BE2C (cell line): ENCODE measurements at regions not wholly inside any gene's neighbourhood (a gene's known extent, or its start where the extent isn't known, plus 50 kb on each side); places are given as distances from the start of the nearest gene placed in this dataset.

Source experiments
- DNase-seq: peaks from one replicate; pipeline ENCODE4 v3.0.0-alpha.2; 2020
- H3K27me3 ChIP-seq: fragments of 250-450 bp; sonication (Bioruptor Pico); 2 replicates; pipeline ENCODE4 v1.5.1; 2020; ENCODE audit warnings: mild to moderate bottlenecking
- H3K36me3 ChIP-seq: fragments of 250-450 bp; sonication (Bioruptor Pico); 2 replicates; pipeline ENCODE4 v1.5.1; 2020; ENCODE audit warnings: mild to moderate bottlenecking
- H3K4me1 ChIP-seq: fragments of 250-450 bp; sonication (Bioruptor Pico); 2 replicates; pipeline ENCODE4 v1.5.1; 2020
- H3K4me3 ChIP-seq: 2 replicates; pipeline ENCODE4 v1.5.1; 2011; ENCODE audit warnings: low read depth, low read length
- H3K9me3 ChIP-seq: fragments of 250-450 bp; sonication (Bioruptor Pico); 2 replicates; pipeline ENCODE4 v1.5.1; 2020
- CTCF ChIP-seq: IDR thresholded peaks from 2 replicates; pipeline ENCODE4 v1.5.1; 2012; ENCODE audit warnings: mild to moderate bottlenecking, low read depth, low read length

DNA sequence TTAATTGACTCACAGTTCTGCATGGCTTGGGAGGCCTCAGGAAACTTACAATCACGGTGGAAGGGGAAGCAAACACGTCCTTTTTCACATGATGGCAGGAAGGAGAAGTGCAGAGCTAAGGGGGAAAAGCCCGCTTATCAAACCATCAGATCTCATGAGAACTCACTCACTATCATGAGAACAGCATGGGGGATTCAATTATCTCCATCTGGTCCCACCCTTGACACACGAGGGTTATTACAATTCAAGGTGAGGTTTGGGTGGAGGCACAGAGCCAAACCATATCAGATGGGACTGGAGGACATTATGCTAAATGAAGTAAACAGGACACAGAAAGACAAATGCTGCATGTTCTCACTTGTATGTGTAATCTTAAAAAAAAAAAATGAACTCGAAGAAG is 141.4 kb upstream of the HABP2 start:
- Histone ChIP-seq H3K4me1 (no peaks in the 10 kb centered on the region; the same call in 1 of the 2 replicates), H3K9me3 (no peaks in the 10 kb centered on the region), H3K27me3 (no peaks in the 10 kb centered on the region), H3K4me3 (no peak overlapping the region), H3K36me3 (no peaks in the 10 kb centered on the region)
- DNase-seq, result no peak
- no peak for TF ChIP-seq CTCF

GRCh38 chr10:113412161-113412560 is 140.7 kb upstream of the HABP2 start:
- no peaks in the 10 kb centered on the region for H3K27me3 ChIP-seq
- no peak overlapping the region for H3K4me3 ChIP-seq
- H3K9me3 ChIP-seq, result no peaks in the 10 kb centered on the region
- H3K36me3 ChIP-seq, result no peaks in the 10 kb centered on the region
- no peak for TF ChIP-seq CTCF
- DNase-seq, result no peak
- H3K4me1 ChIP-seq, result no peaks in the 10 kb centered on the region; the same call in 1 of the 2 replicates

GRCh38 chr10:113414543-113414942 is 138.3 kb upstream of the HABP2 start:
- Histone ChIP-seq H3K27me3 (no peaks in the 10 kb centered on the region), H3K4me1 (no peaks in the 10 kb centered on the region; the same call in 1 of the 2 replicates), H3K9me3 (peaks cover 1% of the 10 kb centered on the region; the same call in 1 of the 2 replicates), H3K4me3 (no peak overlapping the region), H3K36me3 (no peaks in the 10 kb centered on the region)
- no peak for DNase-seq
- TF ChIP-seq CTCF, result no peak

GRCh38 chr10:113415246-113415645 is 137.6 kb upstream of the HABP2 start:
- no peak for DNase-seq
- no peaks in the 10 kb centered on the region for H3K27me3 ChIP-seq
- no peaks in the 10 kb centered on the region for H3K36me3 ChIP-seq
- H3K9me3 ChIP-seq, result peaks cover 3% of the 10 kb centered on the region; the same call in 1 of the 2 replicates
- TF ChIP-seq CTCF, result no peak
- H3K4me1 ChIP-seq, result no peaks in the 10 kb centered on the region; the same call in 1 of the 2 replicates
- H3K4me3 ChIP-seq, result no peak overlapping the region

GRCh38 chr10:113420057-113420732 is 132.7 kb upstream of the HABP2 start:
- H3K4me3 ChIP-seq, result no peak overlapping the region
- TF ChIP-seq CTCF, result no peak
- H3K36me3 ChIP-seq, result no peaks in the 10 kb centered on the region
- DNase-seq, result no peak
- H3K27me3 ChIP-seq, result no peaks in the 10 kb centered on the region
- H3K9me3 ChIP-seq, result peaks cover 3% of the 10 kb centered on the region; the same call in 1 of the 2 replicates
- H3K4me1 ChIP-seq, result no peaks in the 10 kb centered on the region
